ENCODE measurements at regions not wholly inside any gene's neighbourhood (a gene's known extent, or its start where the extent isn't known, plus 50 kb on each side); places are given as distances from the start of the nearest gene placed in this dataset.

- TF ChIP-seq REST (IDR thresholded peaks at IDR 0.05; ENCODE audit: borderline replicate concordance), result no peak
- no peak for TF ChIP-seq REST (CRISPR knock-in tag; IDR thresholded peaks at IDR 0.05; ENCODE audit: low read depth)
- TF ChIP-seq BRD4 (IDR thresholded peaks at IDR 0.05), result no peak
- no peak for TF ChIP-seq JUNB (CRISPR knock-in tag; conservative IDR thresholded peaks at IDR 0.05)
- TF ChIP-seq ZNF384 (IDR thresholded peaks at IDR 0.05; ENCODE audit: low read depth, low read length), result no peak
- no peak for TF ChIP-seq ZBTB34 (CRISPR knock-in tag; IDR thresholded peaks at IDR 0.05)
- TF ChIP-seq MNT (conservative IDR thresholded peaks at IDR 0.05), result no peak
- TF ChIP-seq ZFP30 (CRISPR knock-in tag; IDR thresholded peaks at IDR 0.05; ENCODE audit: borderline replicate concordance), result no peak
- no peak for TF ChIP-seq HMGXB4 (CRISPR knock-in tag; IDR thresholded peaks at IDR 0.05)
- TF ChIP-seq NFATC3 (IDR thresholded peaks at IDR 0.05), result no peak
- no peak for TF ChIP-seq ZFP36 (IDR thresholded peaks at IDR 0.05; ENCODE audit: low read depth, low read length, partially characterized antibody)
These were observed 337.5 kb upstream of the CITED2 start (continued) for GRCh38 chr6:139711804-139712585.

Measured in K562 (cell line).